K562 (cell line): ENCODE measurements at regions not wholly inside any gene's neighbourhood (a gene's known extent, or its start where the extent isn't known, plus 50 kb on each side); places are given as distances from the start of the nearest gene placed in this dataset.

ENCODE experiments used
- BCL6 ChIP-seq: fragments of 250-450 bp; sonication (Bioruptor Pico); IDR thresholded peaks from 2 replicates; pipeline ENCODE4 v1.4.0; 2020
- CHD2 ChIP-seq: IDR thresholded peaks from 2 replicates; pipeline ENCODE4 v1.6.1; 2011; ENCODE audit warnings: low read depth, low read length
- ETV6 ChIP-seq, 3 experiments: fragments of 150-350 bp in 1 of 3; sonication (generic) in 1 of 3; formaldehyde crosslinking in 1 of 3; IDR thresholded peaks; 2 replicates each; pipeline versions ENCODE4 v1.6.1 to v1.8.0; 2014 to 2022; ENCODE audit warnings: borderline replicate concordance in 2 of 3, low read depth in 2 of 3, antibody characterized with exemption in 1 of 3, low read length in 1 of 3, mild to moderate bottlenecking in 1 of 3, missing genetic modification reagents in 1 of 3
- FOXJ3 ChIP-seq: sonication (generic); formaldehyde crosslinking; IDR thresholded peaks from 2 replicates; pipeline ENCODE4 v1.4.0; 2020; ENCODE audit warnings: mild to moderate bottlenecking, missing genetic modification reagents
- HMG20B ChIP-seq: fragments of 250-450 bp; sonication (Bioruptor Pico); IDR thresholded peaks from 2 replicates; pipeline ENCODE4 v1.5.0; 2021; ENCODE audit warnings: mild to moderate bottlenecking
- JUNB ChIP-seq: fragments of 450-650 bp; formaldehyde crosslinking; conservative IDR thresholded peaks from 2 replicates; pipeline ENCODE4 v1.4.0; 2020; ENCODE audit warnings: mild to moderate bottlenecking
- LCOR ChIP-seq: sonication (generic); formaldehyde crosslinking; IDR thresholded peaks from 2 replicates; pipeline ENCODE4 v1.8.0; 2022; ENCODE audit warnings: mild to moderate bottlenecking, missing genetic modification reagents
- NR2C2 ChIP-seq, 2 experiments: fragments of 200-800 bp in 1 of 2; sonication (Bioruptor generic) in 1 of 2; sonication (generic) in 1 of 2; formaldehyde crosslinking in 1 of 2; IDR thresholded peaks; 2 replicates each; pipeline versions ENCODE4 v1.6.1 to v1.8.0; 2016 to 2022; ENCODE audit warnings: mild to moderate bottlenecking in 1 of 2, missing compliant biosample characterization in 1 of 2, missing genetic modification characterization in 1 of 2, missing genetic modification reagents in 1 of 2
- POLR2AphosphoS5 ChIP-seq: IDR thresholded peaks from 2 replicates; pipeline ENCODE4 v1.6.1; 2011; ENCODE audit warnings: mild to moderate bottlenecking, low read depth, low read length, moderate library complexity; ENCODE audit not compliant: control insufficient read depth, insufficient read depth
- RBBP5 ChIP-seq: fragments of 200-600 bp; sonication (generic); IDR thresholded peaks from 2 replicates; pipeline ENCODE4 v1.6.1; 2012; ENCODE audit warnings: borderline replicate concordance, mild to moderate bottlenecking, low read length, control low read depth, inconsistent platforms; ENCODE audit not compliant: insufficient read depth, poor library complexity, severe bottlenecking
- RCOR1 ChIP-seq, 2 experiments: IDR thresholded peaks; 2 replicates each; pipeline ENCODE4 v1.6.1; 2012; ENCODE audit warnings: low read depth in 2 of 2, low read length in 2 of 2, borderline replicate concordance in 1 of 2, improper control_type of control experiment in 1 of 2
- YY1 ChIP-seq, 3 experiments: IDR thresholded peaks; 2 replicates each; pipeline ENCODE4 v1.6.1; 2011; ENCODE audit warnings: low read length in 2 of 3, mild to moderate bottlenecking in 2 of 3, moderate library complexity in 2 of 3, borderline replicate concordance in 1 of 3, control low read depth in 1 of 3, low read depth in 1 of 3; ENCODE audit not compliant: insufficient read depth in 3 of 3, insufficient replicate concordance in 2 of 3, control insufficient read depth in 1 of 3, insufficient read length in 1 of 3; ENCODE audit errors: extremely low read depth in 1 of 3
- ZBTB1 ChIP-seq: sonication (generic); formaldehyde crosslinking; IDR thresholded peaks from 2 replicates; pipeline ENCODE4 v1.8.1; 2023; ENCODE audit warnings: missing genetic modification reagents, low read depth, mild to moderate bottlenecking, borderline replicate concordance
- TF ChIP-seq, protein P1 (sequence below): sonication (generic); formaldehyde crosslinking; IDR thresholded peaks from 2 replicates; pipeline ENCODE4 v1.9.0; 2022; ENCODE audit warnings: mild to moderate bottlenecking, missing genetic modification reagents

DNA sequence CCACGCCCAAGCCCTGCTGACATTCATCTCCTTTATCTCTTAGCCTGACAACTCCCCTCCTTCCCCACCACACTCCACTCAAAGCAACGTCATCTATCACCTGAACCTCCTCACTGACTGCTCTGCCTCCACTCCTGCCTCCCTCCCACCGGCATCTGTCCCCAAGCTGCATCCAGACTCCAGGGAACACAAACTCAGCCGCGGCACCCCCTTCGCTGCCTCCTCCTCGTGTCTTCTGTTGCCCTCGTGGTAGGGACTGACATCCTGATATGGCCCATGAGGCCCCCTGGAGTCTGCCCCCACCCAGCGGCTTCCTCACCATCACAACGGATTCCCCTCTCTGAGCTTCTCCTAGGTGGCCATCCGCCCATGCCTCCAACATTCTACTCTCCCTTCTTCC, 101.0 kb upstream of the TAS2R1 start:
- TF ChIP-seq NR2C2 (CRISPR knock-in tag; IDR thresholded peaks at IDR 0.05): no peak
- no peak for TF ChIP-seq NR2C2 (tag; IDR thresholded peaks at IDR 0.05)
- no peak for TF ChIP-seq RBBP5
- TF ChIP-seq CHD2: no peak
- TF ChIP-seq YY1 (IDR thresholded peaks at IDR 0.05; ENCODE audit: borderline replicate concordance in 1 of 3, control insufficient read depth in 1 of 3, extremely low read depth in 1 of 3, insufficient read depth in 3 of 3, insufficient read length in 1 of 3, insufficient replicate concordance in 2 of 3, low read depth in 1 of 3, low read length in 2 of 3): no peak
- no peak for TF ChIP-seq BCL6 (CRISPR knock-in tag)
- no peak for TF ChIP-seq LCOR (CRISPR knock-in tag)
- TF ChIP-seq RCOR1 (IDR thresholded peaks at IDR 0.05; ENCODE audit: borderline replicate concordance in 1 of 2, low read depth in 2 of 2, low read length in 2 of 2): no peak
- TF ChIP-seq ZBTB1 (CRISPR knock-in tag): no peak
- no peak for TF ChIP-seq FOXJ3 (CRISPR knock-in tag)
- TF ChIP-seq ETV6 (IDR thresholded peaks at IDR 0.05; ENCODE audit: borderline replicate concordance in 1 of 2, low read depth in 2 of 2, low read length in 1 of 2): no peak
- no peak for TF ChIP-seq ETV6 (CRISPR knock-in tag; IDR thresholded peaks at IDR 0.05; ENCODE audit: borderline replicate concordance)
- TF ChIP-seq, protein P1, sequence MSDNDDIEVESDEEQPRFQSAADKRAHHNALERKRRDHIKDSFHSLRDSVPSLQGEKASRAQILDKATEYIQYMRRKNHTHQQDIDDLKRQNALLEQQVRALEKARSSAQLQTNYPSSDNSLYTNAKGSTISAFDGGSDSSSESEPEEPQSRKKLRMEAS (CRISPR knock-in tag): no peak
- TF ChIP-seq HMG20B: no peak
- no peak for TF ChIP-seq POLR2AphosphoS5
- TF ChIP-seq JUNB (CRISPR knock-in tag): no peak
